H1 (cell line): ENCODE measurements at regions not wholly inside any gene's neighbourhood (a gene's known extent, or its start where the extent isn't known, plus 50 kb on each side); places are given as distances from the start of the nearest gene placed in this dataset.

Experiments used
- CTCF ChIA-PET: fragments of 300-600 bp; sonication (Branson Sonifier 250); formaldehyde crosslinking; loops from one replicate; lab custom pipeline; 2021; ENCODE audit not compliant: partially characterized antibody; lab: Charles Lee
- POLR2A ChIA-PET: fragments of 300-600 bp; sonication (Branson Sonifier 250); formaldehyde crosslinking; loops from one replicate; lab custom pipeline; 2021; ENCODE audit warnings: inconsistent platforms; ENCODE audit not compliant: partially characterized antibody; lab: Charles Lee
- DNase-seq, 2 experiments: peaks; one replicate each; pipeline versions ENCODE4 v3.0.0 to v3.0.0-alpha.2; 2010 to 2022; ENCODE audit warnings: low spot score in 2 of 2, low read depth in 1 of 2, mixed read lengths in 1 of 2
- FAIRE-seq: peaks from 2 replicates; lab custom pipeline; 2011; peaks lifted over from hg19 to GRCh38; lab: Jason Lieb, UNC
- H2AFZ ChIP-seq: 2 replicates; pipeline ENCODE4 v1.8.1; 2012; ENCODE audit warnings: low read length, inconsistent platforms
- H2AK5ac ChIP-seq: 2 replicates; pipeline ENCODE4 v1.6.1; 2013; ENCODE audit warnings: low read depth, low read length
- H2BK120ac ChIP-seq: replicated peaks from 2 replicates; pipeline ENCODE3; 2013; ENCODE audit warnings: low read depth, low read length, inconsistent platforms
- H2BK12ac ChIP-seq: 2 replicates; pipeline ENCODE4 v1.6.1; 2013; ENCODE audit warnings: low read depth, low read length
- H2BK15ac ChIP-seq: 2 replicates; pipeline ENCODE4 v1.6.1; 2013; ENCODE audit warnings: low read length
- H2BK20ac ChIP-seq: 2 replicates; pipeline ENCODE4 v1.6.1; 2013; ENCODE audit warnings: low read length
- H2BK5ac ChIP-seq: 2 replicates; pipeline ENCODE4 v1.6.1; 2013; ENCODE audit warnings: low read depth, low read length
- H3K14ac ChIP-seq: 2 replicates; pipeline ENCODE4 v1.6.1; 2013; ENCODE audit warnings: inconsistent platforms; ENCODE audit not compliant: insufficient read length
- H3K18ac ChIP-seq: 2 replicates; pipeline ENCODE4 v1.6.1; 2013; ENCODE audit warnings: low read length; ENCODE audit errors: extremely low read depth
- H3K23ac ChIP-seq: 2 replicates; pipeline ENCODE4 v1.6.1; 2013; ENCODE audit warnings: inconsistent platforms; ENCODE audit not compliant: insufficient read length
- H3K23me2 ChIP-seq: 2 replicates; pipeline ENCODE4 v1.6.1; 2013; ENCODE audit warnings: low read depth, low read length
- H3K27ac ChIP-seq: 2 replicates; pipeline ENCODE4 v1.6.1; 2011; ENCODE audit warnings: low read depth, low read length, inconsistent platforms
- H3K27me3 ChIP-seq, 4 experiments: replicated peaks in 1 of 4; 1 replicate in 1 of 4; 2 replicates in 3 of 4; pipeline versions ENCODE4 v1.6.1 to v1.8.1; 2011 to 2013; ENCODE audit warnings: low read length in 3 of 4, mild to moderate bottlenecking in 3 of 4, inconsistent platforms in 2 of 4, mixed read lengths in 2 of 4, moderate library complexity in 1 of 4; ENCODE audit not compliant: control insufficient read depth in 3 of 4, insufficient read depth in 3 of 4; ENCODE audit errors: extremely low read depth in 1 of 4
- H3K36me3 ChIP-seq, 4 experiments: 2 replicates each; pipeline versions ENCODE4 v1.6.1 to v1.8.1; 2011 to 2013; ENCODE audit warnings: mild to moderate bottlenecking in 4 of 4, low read length in 3 of 4, moderate library complexity in 2 of 4, control low read depth in 1 of 4, inconsistent platforms in 1 of 4; ENCODE audit not compliant: insufficient read depth in 4 of 4, control insufficient read depth in 2 of 4
- H3K4ac ChIP-seq: replicated peaks from 2 replicates; pipeline ENCODE3; 2013; ENCODE audit warnings: low read length, low read depth, mixed read lengths, inconsistent platforms; ENCODE audit not compliant: insufficient read length
- H3K4me1 ChIP-seq, 4 experiments: replicated peaks in 1 of 4; 1 replicate in 1 of 4; 2 replicates in 3 of 4; pipeline versions ENCODE4 v1.6.1 to v1.8.1; 2011 to 2013; ENCODE audit warnings: low read length in 3 of 4, inconsistent platforms in 2 of 4, mixed read lengths in 1 of 4; ENCODE audit not compliant: insufficient read depth in 4 of 4, control insufficient read depth in 3 of 4
- H3K4me2 ChIP-seq, 2 experiments: 2 replicates each; pipeline versions ENCODE4 v1.6.1 to v1.8.1; 2011 to 2013; ENCODE audit warnings: low read depth in 2 of 2, low read length in 2 of 2, control low read depth in 1 of 2, inconsistent platforms in 1 of 2, mild to moderate bottlenecking in 1 of 2; ENCODE audit not compliant: insufficient read depth in 1 of 2
- H3K4me3 ChIP-seq, 4 experiments: fragments of 200-600, 300-600 bp in 1 of 4; sonication (generic), shearing (Covaris generic), sonication (Bioruptor Twin) in 1 of 4; 2 replicates each; pipeline versions ENCODE4 v1.5.1 to v1.8.1; 2011 to 2016; ENCODE audit warnings: low read length in 4 of 4, low read depth in 3 of 4, control low read depth in 2 of 4, inconsistent platforms in 2 of 4, mild to moderate bottlenecking in 2 of 4, mixed read lengths in 1 of 4, moderate library complexity in 1 of 4; ENCODE audit not compliant: insufficient read depth in 2 of 4; ENCODE audit errors: extremely low read depth in 1 of 4
- H3K56ac ChIP-seq: replicated peaks from 2 replicates; pipeline ENCODE3; 2013; ENCODE audit warnings: low read depth, mild to moderate bottlenecking, mixed read lengths, low read length, inconsistent platforms; ENCODE audit not compliant: insufficient read length
- H3K79me1 ChIP-seq: 2 replicates; pipeline ENCODE4 v1.6.1; 2013; ENCODE audit warnings: low read depth, low read length, control low read depth
- H3K79me2 ChIP-seq, 2 experiments: 2 replicates each; pipeline versions ENCODE4 v1.6.1 to v1.8.1; 2012 to 2013; ENCODE audit warnings: low read length in 2 of 2, mild to moderate bottlenecking in 2 of 2, inconsistent platforms in 1 of 2; ENCODE audit not compliant: insufficient read depth in 2 of 2, control insufficient read depth in 1 of 2
- H3K9ac ChIP-seq, 4 experiments: replicated peaks in 1 of 4; 1 replicate in 1 of 4; 2 replicates in 3 of 4; pipeline versions ENCODE4 v1.6.1 to v1.8.1; 2011 to 2013; ENCODE audit warnings: low read depth in 3 of 4, low read length in 3 of 4, control low read depth in 2 of 4, mild to moderate bottlenecking in 2 of 4, moderate library complexity in 2 of 4, inconsistent platforms in 1 of 4; ENCODE audit errors: extremely low read depth in 1 of 4
- H3K9me3 ChIP-seq, 2 experiments: 2 replicates each; pipeline versions ENCODE4 v1.6.1 to v1.8.1; 2012 to 2013; ENCODE audit warnings: mild to moderate bottlenecking in 2 of 2, moderate library complexity in 2 of 2, control low read depth in 1 of 2, inconsistent platforms in 1 of 2, low read depth in 1 of 2, low read length in 1 of 2, mixed read lengths in 1 of 2; ENCODE audit not compliant: insufficient read depth in 2 of 2
- H4K20me1 ChIP-seq, 2 experiments: replicated peaks in 1 of 2; 2 replicates each; pipeline versions ENCODE3 to v1.8.1; 2011 to 2013; ENCODE audit warnings: inconsistent platforms in 2 of 2, low read length in 2 of 2, mild to moderate bottlenecking in 1 of 2; ENCODE audit not compliant: insufficient read depth in 2 of 2, control insufficient read depth in 1 of 2
- H4K5ac ChIP-seq: 2 replicates; pipeline ENCODE4 v1.6.1; 2013; ENCODE audit warnings: low read length, low read depth, mixed read lengths, inconsistent platforms; ENCODE audit not compliant: insufficient read length
- H4K8ac ChIP-seq: 2 replicates; pipeline ENCODE4 v1.8.0; 2013; ENCODE audit warnings: mild to moderate bottlenecking, moderate library complexity, low read length, inconsistent platforms; ENCODE audit not compliant: insufficient read depth; ENCODE audit errors: extremely low read depth
- H4K91ac ChIP-seq: replicated peaks from 2 replicates; pipeline ENCODE3; 2013; ENCODE audit warnings: low read length, mixed read lengths, inconsistent platforms; ENCODE audit not compliant: insufficient read length
- ASH2L ChIP-seq: fragments of 200-600, 300-600 bp; sonication (generic); IDR thresholded peaks from one replicate; pipeline ENCODE4 v1.7.1; 2017; ENCODE audit warnings: low read length
- CTCF ChIP-seq, 3 experiments: IDR thresholded peaks; 1 replicate in 2 of 3; 2 replicates in 1 of 3; pipeline versions ENCODE4 v1.5.1 to v1.6.1; 2011; ENCODE audit warnings: low read length in 3 of 3, mild to moderate bottlenecking in 3 of 3, inconsistent platforms in 2 of 3, low read depth in 1 of 3, moderate library complexity in 1 of 3; ENCODE audit not compliant: insufficient read depth in 1 of 3; ENCODE audit errors: control extremely low read depth in 1 of 3
- GABPA ChIP-seq: IDR thresholded peaks from 2 replicates; pipeline ENCODE4 v1.6.1; 2011; ENCODE audit warnings: mild to moderate bottlenecking, low read length, moderate library complexity, borderline replicate concordance; ENCODE audit not compliant: insufficient read depth
- POU5F1 ChIP-seq: IDR thresholded peaks from 2 replicates; pipeline ENCODE4 v1.6.1; 2011; ENCODE audit warnings: low read depth, mild to moderate bottlenecking, low read length, moderate library complexity
- RAD21 ChIP-seq, 2 experiments: IDR thresholded peaks in 1 of 2; conservative IDR thresholded peaks in 1 of 2; 2 replicates each; pipeline ENCODE4 v1.6.1; 2011; ENCODE audit warnings: low read depth in 2 of 2, low read length in 2 of 2, improper control_type of control experiment in 1 of 2, inconsistent platforms in 1 of 2, mild to moderate bottlenecking in 1 of 2, moderate library complexity in 1 of 2
- SAP30 ChIP-seq: fragments of 300-600 bp; sonication (generic); IDR thresholded peaks from 2 replicates; pipeline ENCODE4 v1.7.1; 2012; ENCODE audit warnings: low read length, moderate library complexity, mild to moderate bottlenecking, inconsistent platforms; ENCODE audit not compliant: insufficient read depth, insufficient replicate concordance
- SIRT6 ChIP-seq: IDR thresholded peaks from one replicate; pipeline ENCODE4 v1.7.1; 2012; ENCODE audit warnings: low read length, inconsistent platforms
- SIX5 ChIP-seq: IDR thresholded peaks from 2 replicates; pipeline ENCODE4 v1.6.1; 2011; ENCODE audit warnings: mild to moderate bottlenecking, low read depth, low read length
- SP4 ChIP-seq: IDR thresholded peaks from 2 replicates; pipeline ENCODE4 v1.6.1; 2012; ENCODE audit warnings: low read length, inconsistent platforms
- TBP ChIP-seq: IDR thresholded peaks from 2 replicates; pipeline ENCODE4 v1.6.1; 2011; ENCODE audit warnings: low read depth, low read length, improper control_type of control experiment
- WGBS, 2 experiments: shearing (Covaris generic) in 1 of 2; methylation state at CpG; one replicate each; pipeline versions ENCODE4 v1.1.6 to v1.1.7; 2013 to 2015; ENCODE audit warnings: low lambda C conversion rate in 2 of 2, mixed read lengths in 2 of 2, inconsistent platforms in 1 of 2, low coverage in 1 of 2, missing lambda C conversion rate in 1 of 2; ENCODE audit not compliant: insufficient replicate concordance in 2 of 2, insufficient coverage in 1 of 2, insufficient read length in 1 of 2; ENCODE audit errors: extremely low coverage in 1 of 2, missing lambda C conversion rate in 1 of 2; 5-methylcytosine and 5-hydroxymethylcytosine counted together

GRCh38 chr17:79503126-79503839, 107.6 kb downstream of the RBFOX3 start:
- Histone ChIP-seq H4K5ac (no peak overlapping the region), H3K18ac (no peak overlapping the region; the same call in 1 of the 2 replicates), H3K4me2 (no peak overlapping the region), H3K4ac (no peak overlapping the region), H2BK15ac (no peak overlapping the region), H3K23me2 (peaks cover 10% of the 10 kb centered on the region; the same call in 1 of the 2 replicates), H2BK12ac (no peak overlapping the region), H3K23ac (no peak overlapping the region), H3K36me3 (no peaks in the 10 kb centered on the region), H3K4me1 (0 out of 7 replicates have a peak, but pooled peaks cover 0 to 4% (median 0%) of the 10 kb centered on the region in 4 experiments), H3K56ac (no peak overlapping the region), H2BK120ac (no peak overlapping the region), H3K9ac (no peak overlapping the region), H3K27me3 (no peaks in the 10 kb centered on the region), H3K79me2 (no peaks in the 10 kb centered on the region), H3K14ac (no peak overlapping the region), H2AK5ac (no peak overlapping the region), H4K20me1 (peaks cover 0 to 6% of the 10 kb centered on the region in 2 experiments), H3K9me3 (no peaks in the 10 kb centered on the region), H2BK20ac (no peak overlapping the region), H3K27ac (no peak overlapping the region), H4K8ac (0 out of 2 replicates have a peak overlapping the region, but pooled peaks have one; percentile 2), H3K79me1 (no peaks in the 10 kb centered on the region), H3K4me3 (no peak overlapping the region), H2AFZ (no peak overlapping the region), H4K91ac (no peak overlapping the region), H2BK5ac (no peak overlapping the region)
- POLR2A ChIA-PET = no interaction called here
- DNase-seq (no peak), FAIRE-seq (no peak)
- CTCF ChIA-PET = interaction anchor here (0.9 to 1.8 kb wide), 8 partner anchors 10 to 155 kb away, joined by 3 to 9 read pairs (median 3); no protein-coding TSS in a partner anchor
- 91% methylated on average over 15 of the region's 15 CpGs; no CpG with 5 or more reads in 1 of the 2 experiments for WGBS, 2 experiments
- TF ChIP-seq SIRT6 (no peak), TBP (no peak), POU5F1 (no peak), SIX5 (no peak), SP4 (no peak), ASH2L (no peak), RAD21 (IDR thresholded peaks at IDR 0.05 in 1 of 2, conservative IDR thresholded peaks at IDR 0.05 in 1 of 2; ENCODE audit: low read depth in 2 of 2, low read length in 2 of 2) (no peak), GABPA (no peak), SAP30 (no peak), CTCF (IDR thresholded peaks at IDR 0.05; ENCODE audit: control extremely low read depth in 1 of 3, insufficient read depth in 1 of 3, low read depth in 1 of 3, low read length in 3 of 3) (no peak)
